ENCODE measurements at regions not wholly inside any gene's neighbourhood (a gene's known extent, or its start where the extent isn't known, plus 50 kb on each side); places are given as distances from the start of the nearest gene placed in this dataset.
A peak's percentile ranks its signal among the peaks of the same experiment; 100 is the strongest.

DNA sequence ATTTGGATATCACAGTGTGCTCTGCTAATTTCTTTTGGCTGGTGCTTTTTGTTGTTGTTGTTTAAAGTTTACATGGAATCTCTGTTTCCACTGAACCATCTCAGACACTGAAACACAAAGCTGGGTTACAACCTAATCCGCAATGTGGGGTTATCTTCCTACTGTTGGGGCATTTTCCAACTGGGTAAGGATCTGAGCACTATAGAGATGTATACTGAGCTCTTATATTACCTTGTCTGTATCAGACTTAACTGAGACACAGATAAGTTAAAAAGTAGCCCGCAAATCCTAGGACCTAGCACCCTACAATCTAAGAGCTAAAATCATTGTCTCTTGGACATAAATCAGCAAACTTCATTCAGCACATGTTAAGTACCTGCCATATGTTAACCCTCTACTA lies 169.2 kb downstream of the LTN1 start:
- no CpG with 5 or more reads among the region's 2 CpGs for WGBS (ENCODE audit: extremely low coverage, insufficient coverage, insufficient read length)
- H3K4me1 ChIP-seq (ENCODE audit: control insufficient read depth in 1 of 2, insufficient read depth in 2 of 2, low read length in 2 of 2), result peaks cover 2 to 15% of the 10 kb centered on the region in 2 experiments
- peak overlapping the region; percentile 77 for H2BK5ac ChIP-seq (ENCODE audit: low read depth, low read length, poor library complexity)
- no peak overlapping the region for H2AFZ ChIP-seq (ENCODE audit: insufficient read depth, low read length, poor library complexity)
- H3K4ac ChIP-seq (ENCODE audit: low read depth, low read length), result no peak overlapping the region
- H3K23ac ChIP-seq (ENCODE audit: low read length), result no peak overlapping the region
- no peaks in the 10 kb centered on the region for H3K36me3 ChIP-seq (ENCODE audit: control insufficient read depth in 1 of 2, insufficient read depth in 2 of 2, low read length in 2 of 2)
- H3K14ac ChIP-seq (ENCODE audit: low read length), result no peak overlapping the region
- no peak overlapping the region for H3K18ac ChIP-seq (ENCODE audit: low read length)
- H3K4me3 ChIP-seq (ENCODE audit: low read depth, low read length), result no peak overlapping the region
- H3K9ac ChIP-seq (ENCODE audit: low read length), result no peak overlapping the region
- H4K12ac ChIP-seq (ENCODE audit: low read depth, low read length), result no peak overlapping the region
- DNase-seq, result no peak
- H3K27ac ChIP-seq (ENCODE audit: low read depth, low read length), result peak overlapping the region; percentile 66
- peak overlapping the region; percentile 43 for H4K91ac ChIP-seq (ENCODE audit: low read depth, low read length)
- H2AK5ac ChIP-seq (ENCODE audit: low read length), result no peak overlapping the region
- H3K4me2 ChIP-seq (ENCODE audit: low read length), result no peak overlapping the region
- H3K79me1 ChIP-seq (ENCODE audit: low read length), result peaks cover 28% of the 10 kb centered on the region
- H3K27me3 ChIP-seq (ENCODE audit: insufficient read depth, low read length), result no peaks in the 10 kb centered on the region
- H3K9me3 ChIP-seq (ENCODE audit: insufficient read depth, low read depth, low read length), result peaks cover 2% of the 10 kb centered on the region
- H2BK120ac ChIP-seq (ENCODE audit: insufficient read depth, low read length, poor library complexity), result no peak overlapping the region
- no peaks in the 10 kb centered on the region for H3K79me2 ChIP-seq (ENCODE audit: control insufficient read depth, insufficient read depth, low read length, poor library complexity)
- H4K8ac ChIP-seq (ENCODE audit: low read depth, low read length), result no peak overlapping the region
- peak overlapping the region; percentile 61 for H2BK12ac ChIP-seq (ENCODE audit: low read length)

DNA sequence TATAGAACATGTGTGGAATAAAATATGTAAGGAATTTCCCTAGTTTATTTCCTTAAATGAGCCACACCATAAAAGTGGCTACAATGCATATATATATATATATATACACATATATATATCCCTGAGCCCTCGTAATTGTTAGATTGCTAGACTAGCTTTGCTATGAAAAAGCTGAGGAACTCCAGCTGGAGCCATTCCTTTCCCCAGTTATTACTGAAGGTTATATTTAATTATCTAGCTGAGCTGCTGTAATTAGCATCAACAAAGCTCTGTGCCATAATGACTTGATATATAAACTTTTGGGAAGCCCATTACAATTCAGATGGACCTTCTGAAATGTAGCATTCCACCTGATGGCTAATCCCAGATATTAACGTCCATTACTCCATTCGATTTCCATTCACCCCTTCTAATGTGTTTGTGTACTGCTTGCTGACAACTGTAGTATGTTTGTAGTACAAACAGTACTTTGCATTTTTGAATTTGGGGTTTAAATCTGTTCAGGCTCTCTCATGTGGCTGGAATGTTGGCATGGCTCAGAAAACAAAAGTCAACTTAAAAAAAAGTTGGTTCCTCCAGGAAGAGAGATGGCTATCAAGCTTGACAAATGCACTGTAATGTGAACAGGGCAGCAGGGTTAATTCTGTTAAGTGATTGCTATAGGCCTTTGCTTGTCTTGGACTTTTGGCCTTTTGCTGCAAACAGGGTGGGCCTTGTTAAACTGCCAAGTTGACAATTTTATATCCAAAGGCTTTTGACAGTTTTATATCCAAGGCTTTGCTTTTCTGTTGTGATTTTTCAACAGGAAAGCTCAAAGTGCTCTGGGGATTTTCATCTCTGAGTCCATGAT lies 170.0 kb downstream of the LTN1 start:
- Histone ChIP-seq H2BK5ac (ENCODE audit: low read depth, low read length, poor library complexity) (no peak overlapping the region), H4K8ac (ENCODE audit: low read depth, low read length) (no peak overlapping the region), H3K4me3 (ENCODE audit: low read depth, low read length) (no peak overlapping the region), H3K4ac (ENCODE audit: low read depth, low read length) (no peak overlapping the region), H3K36me3 (ENCODE audit: control insufficient read depth in 1 of 2, insufficient read depth in 2 of 2, low read length in 2 of 2) (no peaks in the 10 kb centered on the region), H3K27me3 (ENCODE audit: insufficient read depth, low read length) (no peaks in the 10 kb centered on the region), H3K9ac (ENCODE audit: low read length) (no peak overlapping the region), H2BK12ac (ENCODE audit: low read length) (no peak overlapping the region), H3K4me2 (ENCODE audit: low read length) (peak overlapping the region; percentile 49), H3K14ac (ENCODE audit: low read length) (no peak overlapping the region), H4K91ac (ENCODE audit: low read depth, low read length) (no peak overlapping the region), H3K4me1 (ENCODE audit: control insufficient read depth in 1 of 2, insufficient read depth in 2 of 2, low read length in 2 of 2) (peaks cover 4 to 15% of the 10 kb centered on the region in 2 experiments), H3K27ac (ENCODE audit: low read depth, low read length) (peak overlapping the region; percentile 93), H3K9me3 (ENCODE audit: insufficient read depth, low read depth, low read length) (peaks cover 2% of the 10 kb centered on the region), H2BK120ac (ENCODE audit: insufficient read depth, low read length, poor library complexity) (peak overlapping the region; percentile 20), H3K18ac (ENCODE audit: low read length) (no peak overlapping the region), H3K23ac (ENCODE audit: low read length) (no peak overlapping the region), H4K12ac (ENCODE audit: low read depth, low read length) (no peak overlapping the region), H2AK5ac (ENCODE audit: low read length) (no peak overlapping the region), H3K79me1 (ENCODE audit: low read length) (peaks cover 31% of the 10 kb centered on the region), H2AFZ (ENCODE audit: insufficient read depth, low read length, poor library complexity) (no peak overlapping the region), H3K79me2 (ENCODE audit: control insufficient read depth, insufficient read depth, low read length, poor library complexity) (peaks cover 3% of the 10 kb centered on the region)
- no CpG with 5 or more reads among the region's 3 CpGs for WGBS (ENCODE audit: extremely low coverage, insufficient coverage, insufficient read length)
- DNase-seq, result no peak

DNA sequence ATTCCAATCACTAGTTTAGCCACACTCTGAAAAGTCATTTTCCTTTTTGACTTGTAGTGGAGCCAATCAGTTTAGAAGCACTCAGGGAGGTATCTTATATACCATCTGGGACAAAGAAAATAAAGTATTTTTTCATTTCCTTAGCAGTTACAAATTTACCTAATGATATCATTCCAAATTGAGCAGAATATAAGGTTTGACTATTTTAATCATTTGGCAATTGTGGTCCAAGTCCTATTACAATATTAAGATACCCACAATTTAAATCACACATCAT lies 170.6 kb downstream of the LTN1 start:
- H4K91ac ChIP-seq (ENCODE audit: low read depth, low read length), result no peak overlapping the region
- H3K79me1 ChIP-seq (ENCODE audit: low read length), result peaks cover 31% of the 10 kb centered on the region
- no peak overlapping the region for H4K8ac ChIP-seq (ENCODE audit: low read depth, low read length)
- no peak overlapping the region for H3K4me3 ChIP-seq (ENCODE audit: low read depth, low read length)
- no peak overlapping the region for H3K4me2 ChIP-seq (ENCODE audit: low read length)
- H3K36me3 ChIP-seq (ENCODE audit: control insufficient read depth in 1 of 2, insufficient read depth in 2 of 2, low read length in 2 of 2), result no peaks in the 10 kb centered on the region
- no peak overlapping the region for H3K14ac ChIP-seq (ENCODE audit: low read length)
- no peak overlapping the region for H3K23ac ChIP-seq (ENCODE audit: low read length)
- H3K4me1 ChIP-seq (ENCODE audit: control insufficient read depth in 1 of 2, insufficient read depth in 2 of 2, low read length in 2 of 2), result peaks cover 4 to 15% of the 10 kb centered on the region in 2 experiments
- H4K12ac ChIP-seq (ENCODE audit: low read depth, low read length), result no peak overlapping the region
- H3K4ac ChIP-seq (ENCODE audit: low read depth, low read length), result no peak overlapping the region
- no peak overlapping the region for H2BK120ac ChIP-seq (ENCODE audit: insufficient read depth, low read length, poor library complexity)
- no peak overlapping the region for H3K18ac ChIP-seq (ENCODE audit: low read length)
- peaks cover 3% of the 10 kb centered on the region for H3K79me2 ChIP-seq (ENCODE audit: control insufficient read depth, insufficient read depth, low read length, poor library complexity)
- H2AFZ ChIP-seq (ENCODE audit: insufficient read depth, low read length, poor library complexity), result no peak overlapping the region
- DNase-seq, result no peak
- H2AK5ac ChIP-seq (ENCODE audit: low read length), result no peak overlapping the region
- H2BK5ac ChIP-seq (ENCODE audit: low read depth, low read length, poor library complexity), result no peak overlapping the region
- no peaks in the 10 kb centered on the region for H3K27me3 ChIP-seq (ENCODE audit: insufficient read depth, low read length)
- peak overlapping the region; percentile 52 for H3K27ac ChIP-seq (ENCODE audit: low read depth, low read length)
- peaks cover 2% of the 10 kb centered on the region for H3K9me3 ChIP-seq (ENCODE audit: insufficient read depth, low read depth, low read length)
- no peak overlapping the region for H3K9ac ChIP-seq (ENCODE audit: low read length)
- H2BK12ac ChIP-seq (ENCODE audit: low read length), result no peak overlapping the region

DNA sequence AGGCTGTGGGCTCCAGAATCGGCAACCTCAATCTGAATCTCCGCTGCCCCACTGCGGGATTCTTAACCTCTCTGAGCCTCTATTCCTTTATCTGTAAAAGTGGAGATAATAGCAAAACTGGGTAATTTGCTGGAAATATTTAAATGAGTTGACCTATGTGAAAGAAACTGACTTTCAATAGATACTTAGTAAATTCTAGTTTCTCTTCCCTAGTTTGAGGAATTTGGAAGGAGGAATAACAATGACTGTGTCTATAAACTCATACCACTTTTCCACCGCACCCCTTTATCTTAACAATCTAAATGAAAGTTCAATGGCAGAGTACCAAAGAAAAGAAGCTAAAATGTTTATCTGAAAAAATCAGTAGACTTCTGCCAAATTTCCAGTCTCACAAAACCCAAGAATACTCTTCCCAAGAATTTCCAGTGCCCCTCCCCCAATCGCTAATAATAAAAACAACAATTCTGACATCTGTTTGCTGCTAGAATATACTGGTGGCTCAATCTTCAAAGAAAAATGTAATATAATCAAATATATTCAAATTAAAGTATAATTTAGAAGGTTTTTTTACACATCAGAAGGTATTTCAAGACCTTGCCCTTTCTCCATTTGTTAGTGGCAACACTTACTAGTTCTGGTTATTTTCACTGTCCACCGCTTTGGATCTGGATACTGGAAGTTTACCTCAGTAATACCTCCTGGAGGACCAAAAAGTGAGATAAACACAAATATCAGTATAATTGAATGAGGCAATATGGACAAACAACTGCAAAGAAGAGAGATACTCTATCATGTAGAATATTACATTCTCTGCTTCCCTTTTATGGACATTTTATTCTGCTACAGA lies 171.2 kb downstream of the LTN1 start:
- Histone ChIP-seq H2BK120ac (ENCODE audit: insufficient read depth, low read length, poor library complexity) (peak overlapping the region; percentile 85), H3K27me3 (ENCODE audit: insufficient read depth, low read length) (no peaks in the 10 kb centered on the region), H4K8ac (ENCODE audit: low read depth, low read length) (no peak overlapping the region), H3K9ac (ENCODE audit: low read length) (no peak overlapping the region), H3K79me1 (ENCODE audit: low read length) (peaks cover 31% of the 10 kb centered on the region), H3K4me2 (ENCODE audit: low read length) (peak overlapping the region; percentile 5), H3K27ac (ENCODE audit: low read depth, low read length) (peak overlapping the region; percentile 52), H3K4ac (ENCODE audit: low read depth, low read length) (no peak overlapping the region), H2AK5ac (ENCODE audit: low read length) (no peak overlapping the region), H2BK12ac (ENCODE audit: low read length) (peak overlapping the region; percentile 94), H4K91ac (ENCODE audit: low read depth, low read length) (peak overlapping the region; percentile 55), H2BK5ac (ENCODE audit: low read depth, low read length, poor library complexity) (peak overlapping the region; percentile 85), H3K4me1 (ENCODE audit: control insufficient read depth in 1 of 2, insufficient read depth in 2 of 2, low read length in 2 of 2) (peaks cover 4 to 15% of the 10 kb centered on the region in 2 experiments), H3K9me3 (ENCODE audit: insufficient read depth, low read depth, low read length) (peaks cover 2% of the 10 kb centered on the region), H2AFZ (ENCODE audit: insufficient read depth, low read length, poor library complexity) (no peak overlapping the region), H3K14ac (ENCODE audit: low read length) (peak overlapping the region; percentile 28), H3K4me3 (ENCODE audit: low read depth, low read length) (no peak overlapping the region), H3K23ac (ENCODE audit: low read length) (no peak overlapping the region), H3K18ac (ENCODE audit: low read length) (no peak overlapping the region), H3K79me2 (ENCODE audit: control insufficient read depth, insufficient read depth, low read length, poor library complexity) (peaks cover 3% of the 10 kb centered on the region), H4K12ac (ENCODE audit: low read depth, low read length) (no peak overlapping the region), H3K36me3 (ENCODE audit: control insufficient read depth in 1 of 2, insufficient read depth in 2 of 2, low read length in 2 of 2) (no peaks in the 10 kb centered on the region)
- no CpG with 5 or more reads among the region's 6 CpGs for WGBS (ENCODE audit: extremely low coverage, insufficient coverage, insufficient read length)
- no peak for DNase-seq
